GM19372 (cell line): ENCODE measurements at regions not wholly inside any gene's neighbourhood (a gene's known extent, or its start where the extent isn't known, plus 50 kb on each side); places are given as distances from the start of the nearest gene placed in this dataset.

Experiments used
- ATAC-seq: cut with Tn5 transposase; IDR thresholded peaks from one replicate; pipeline ENCODE4 v1.9.1; 2021; ENCODE audit warnings: mild to moderate bottlenecking, low read depth, moderate library complexity; ENCODE audit not compliant: unreplicated experiment

- ATAC-seq = no peak
These were observed 1047.6 kb downstream of the TLE4 start for GRCh38 chr9:80619356-80619755.

- no peak for ATAC-seq
These were observed 1044.2 kb downstream of the TLE4 start for GRCh38 chr9:80615964-80616363.

- no peak for ATAC-seq
These were observed 1034.0 kb downstream of the TLE4 start for GRCh38 chr9:80605793-80606192.

- ATAC-seq = no peak
These were observed 1033.4 kb downstream of the TLE4 start for GRCh38 chr9:80605129-80605528.

GRCh38 chr9:80602291-80602690 is 1030.5 kb downstream of the TLE4 start:
- ATAC-seq = no peak

GRCh38 chr9:80596579-80596978 is 1024.8 kb downstream of the TLE4 start:
- ATAC-seq = no peak

- no peak for ATAC-seq
These were observed 1023.4 kb downstream of the TLE4 start for GRCh38 chr9:80595192-80595591.

GRCh38 chr9:80592413-80592812 is 1020.6 kb downstream of the TLE4 start:
- no peak for ATAC-seq

GRCh38 chr9:80586786-80587330 is 1015.1 kb downstream of the TLE4 start:
- ATAC-seq = no peak

GRCh38 chr9:80571953-80572352 is 1000.2 kb downstream of the TLE4 start:
- ATAC-seq = no peak

- no peak for ATAC-seq
These were observed 997.5 kb downstream of the TLE4 start for GRCh38 chr9:80569236-80569635.

- ATAC-seq = no peak
These were observed 989.8 kb downstream of the TLE4 start for GRCh38 chr9:80561526-80561925.

- ATAC-seq = no peak
These were observed 989.2 kb downstream of the TLE4 start for GRCh38 chr9:80560976-80561375.

- ATAC-seq = no peak
These were observed 985.5 kb downstream of the TLE4 start for GRCh38 chr9:80557256-80557655.

- ATAC-seq = no peak
These were observed 984.9 kb downstream of the TLE4 start for GRCh38 chr9:80556631-80557030.

GRCh38 chr9:80555782-80556325 is 984.1 kb downstream of the TLE4 start:
- ATAC-seq = no peak

- ATAC-seq = no peak
These were observed 983.1 kb downstream of the TLE4 start for GRCh38 chr9:80554856-80555255.

- no peak for ATAC-seq
These were observed 982.5 kb downstream of the TLE4 start for GRCh38 chr9:80554301-80554700.

- ATAC-seq = no peak
These were observed 981.2 kb downstream of the TLE4 start for GRCh38 chr9:80552931-80553330.

- no peak for ATAC-seq
These were observed 978.4 kb downstream of the TLE4 start for GRCh38 chr9:80550181-80550580.

- no peak for ATAC-seq
These were observed 975.8 kb downstream of the TLE4 start for GRCh38 chr9:80547613-80548012.

GRCh38 chr9:80540387-80540786 is 968.6 kb downstream of the TLE4 start:
- ATAC-seq = no peak

- no peak for ATAC-seq
These were observed 967.2 kb downstream of the TLE4 start for GRCh38 chr9:80538976-80539375.
